ENCODE measurements at regions not wholly inside any gene's neighbourhood (a gene's known extent, or its start where the extent isn't known, plus 50 kb on each side); places are given as distances from the start of the nearest gene placed in this dataset.
"Not testable (repeated sequence)": the region's sequence is repeated elsewhere in the genome, so short reads cannot be mapped to it uniquely, and the experiment has no call there.

DNA sequence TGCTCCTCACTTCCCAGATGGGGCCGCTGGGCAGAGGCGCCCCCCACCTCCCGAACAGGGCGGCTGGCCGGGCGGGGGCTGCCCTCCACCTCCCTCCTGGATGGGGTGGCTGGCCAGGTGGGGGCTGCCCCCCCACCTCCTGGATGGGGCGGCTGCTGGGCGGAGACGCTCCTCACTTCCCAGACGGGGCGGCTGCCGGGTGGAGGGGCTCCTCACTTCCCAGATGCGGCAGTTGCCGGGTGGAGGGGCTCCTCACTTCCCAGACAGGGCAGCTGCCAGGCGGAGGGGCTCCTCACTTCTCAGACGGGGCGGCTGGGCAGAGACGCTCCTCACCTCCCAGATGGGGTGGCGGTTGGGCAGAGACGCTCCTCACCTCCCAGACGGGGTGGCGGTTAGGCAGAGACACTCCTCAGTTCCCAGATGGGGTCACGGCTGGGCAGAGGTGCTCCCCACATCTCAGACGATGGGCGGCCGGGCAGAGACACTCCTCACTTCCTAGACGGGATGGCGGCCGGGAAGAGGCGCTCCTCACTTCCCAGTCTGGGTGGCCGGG, 428.8 kb downstream of the FGF13 start:
- DNase-seq (ENCODE audit: low spot score): not testable (repeated sequence)

DNA sequence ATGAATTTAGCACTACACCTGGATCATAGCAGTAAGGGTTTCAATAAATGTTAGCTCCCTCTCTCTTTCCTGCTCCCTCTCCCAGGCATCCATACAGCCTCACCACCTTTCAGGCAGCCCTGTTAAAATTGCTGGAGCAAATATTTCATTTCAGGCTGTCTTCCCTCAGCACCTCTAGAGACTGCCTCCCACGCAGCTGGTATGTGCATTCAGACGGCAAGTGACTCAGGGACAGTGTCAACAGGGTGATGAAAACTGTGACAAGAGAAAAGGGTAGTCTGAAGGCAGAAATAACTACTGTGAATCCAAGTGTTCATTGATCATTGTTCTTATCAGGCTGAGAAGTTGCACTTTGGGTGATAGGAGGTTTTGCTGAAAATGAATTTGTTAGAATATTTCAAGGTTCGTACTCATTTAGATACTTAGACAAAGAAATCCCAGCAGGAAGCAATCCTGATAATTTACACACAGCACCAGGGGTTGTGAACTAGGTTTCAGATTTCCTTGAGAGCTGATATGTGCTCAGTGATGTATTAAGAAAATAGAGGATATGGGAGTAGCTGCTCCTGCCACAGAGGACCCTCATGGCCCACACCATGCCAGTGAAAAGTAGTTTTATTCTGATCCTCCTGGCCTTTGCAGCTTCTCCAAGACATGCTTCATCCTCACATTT, 424.2 kb downstream of the FGF13 start:
- no peak for DNase-seq (ENCODE audit: low spot score)

DNA sequence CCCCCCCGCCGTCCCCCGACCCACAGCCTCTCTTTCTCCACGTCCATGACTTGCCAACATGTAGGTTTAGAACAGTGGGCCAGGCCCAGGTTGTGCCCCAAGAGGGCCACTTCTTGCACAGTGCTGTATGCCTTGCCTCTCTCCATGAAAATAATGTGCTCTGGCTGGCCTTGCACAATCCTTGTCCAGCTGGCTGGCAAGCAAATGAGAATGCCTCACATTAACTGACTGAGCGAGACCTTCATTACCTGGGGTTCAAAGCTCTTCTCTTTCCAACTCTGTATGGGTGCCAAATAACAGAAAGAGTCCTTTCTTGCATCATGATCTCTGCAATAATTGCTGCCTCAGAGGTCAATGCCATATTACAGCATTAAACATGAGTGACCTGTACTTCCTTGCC, 416.6 kb downstream of the FGF13 start:
- DNase-seq (ENCODE audit: low spot score): no peak

DNA sequence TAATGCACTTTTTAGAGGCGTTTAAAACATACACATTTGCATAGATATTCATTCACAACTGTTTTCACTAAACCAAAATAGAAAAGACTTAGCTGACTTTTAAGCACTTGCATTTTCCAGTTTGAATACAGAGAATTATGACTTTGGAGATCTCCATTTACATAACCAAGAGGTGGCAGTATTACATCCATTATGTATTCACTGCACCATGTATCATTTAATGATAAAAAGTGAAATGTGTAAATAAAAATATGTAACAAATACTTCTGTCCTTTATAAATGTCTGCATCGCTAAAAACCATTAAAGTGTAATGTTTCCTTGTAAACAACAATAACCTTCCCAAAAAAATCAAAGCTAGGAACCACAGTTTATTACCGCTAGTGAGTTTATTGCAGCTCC, 413.2 kb downstream of the FGF13 start:
- DNase-seq (ENCODE audit: low spot score): no peak

GRCh38 chrX:138345801-138346200, 365.7 kb downstream of the FGF13 start:
- no peak for DNase-seq (ENCODE audit: low spot score)

DNA sequence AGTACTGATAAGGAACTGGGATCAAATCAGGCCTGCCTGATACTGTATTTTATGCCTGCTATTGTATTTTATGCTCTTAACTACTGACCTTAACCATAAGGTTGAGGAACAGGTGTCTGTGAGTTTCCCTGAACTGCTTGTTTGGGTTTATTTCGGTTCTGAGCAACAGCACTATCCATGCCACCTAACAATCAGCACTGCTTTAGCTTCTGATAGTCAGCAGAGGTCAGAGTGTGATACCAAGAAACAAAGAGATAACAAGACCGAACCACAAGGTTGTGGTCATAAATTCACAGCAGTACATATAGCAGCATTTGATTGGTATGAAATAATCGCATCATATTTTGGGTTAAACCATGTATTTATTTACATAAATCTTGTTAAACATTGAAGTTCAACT, 362.2 kb downstream of the FGF13 start:
- no peak for DNase-seq (ENCODE audit: low spot score)

GRCh38 chrX:138378876-138379275, 332.6 kb downstream of the FGF13 start:
- DNase-seq (ENCODE audit: low spot score): no peak

- no peak for DNase-seq (ENCODE audit: low spot score)
Observed at GRCh38 chrX:138408101-138408500, 303.4 kb downstream of the FGF13 start.

DNA sequence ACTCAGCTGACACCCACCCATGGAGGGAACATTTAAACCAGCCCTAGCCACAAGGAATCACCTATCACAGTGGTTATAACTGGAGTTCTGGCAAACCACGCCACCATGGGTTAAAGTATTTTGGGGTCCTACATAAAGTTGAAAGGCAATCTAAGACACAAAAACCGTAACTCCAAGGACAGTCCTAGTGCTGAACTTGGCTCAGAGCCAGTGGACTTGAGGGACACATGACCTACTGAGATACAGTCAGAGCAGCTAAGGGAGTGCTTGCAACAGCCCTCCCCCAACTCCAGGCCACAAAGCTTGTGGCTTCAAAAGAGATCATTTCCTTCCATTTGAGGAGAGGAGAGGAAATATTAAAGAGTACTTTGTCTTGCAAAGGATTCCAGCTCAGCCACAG, 300.5 kb downstream of the FGF13 start:
- no peak for DNase-seq (ENCODE audit: low spot score)
